HG03558 (cell line): ENCODE measurements at regions not wholly inside any gene's neighbourhood (a gene's known extent, or its start where the extent isn't known, plus 50 kb on each side); places are given as distances from the start of the nearest gene placed in this dataset.

ENCODE experiments used
- ATAC-seq: cut with Tn5 transposase; IDR thresholded peaks from one replicate; pipeline ENCODE4 v1.9.1; 2021; ENCODE audit warnings: moderate number of reproducible peaks; ENCODE audit not compliant: unreplicated experiment; ENCODE audit errors: extremely low read depth

DNA sequence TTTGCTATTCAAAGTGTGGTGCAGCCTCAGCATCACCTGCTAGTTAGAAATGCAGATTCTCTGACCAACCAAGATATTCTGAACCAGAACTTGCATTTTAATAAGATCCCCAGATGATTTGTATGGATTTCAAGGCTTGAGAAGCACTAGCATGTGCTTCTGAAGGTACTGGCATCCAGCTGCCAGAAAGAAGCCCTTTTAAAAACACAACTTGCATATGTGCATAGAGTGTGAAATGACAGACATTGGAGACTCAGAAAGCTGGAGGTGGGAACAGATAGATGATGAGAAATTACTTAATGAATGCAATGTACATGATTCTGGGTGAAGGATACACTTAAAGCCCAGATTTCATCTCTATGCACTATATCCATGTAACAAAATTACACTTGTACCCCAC is 409.3 kb upstream of the SPTLC3 start:
- no peak for ATAC-seq

DNA sequence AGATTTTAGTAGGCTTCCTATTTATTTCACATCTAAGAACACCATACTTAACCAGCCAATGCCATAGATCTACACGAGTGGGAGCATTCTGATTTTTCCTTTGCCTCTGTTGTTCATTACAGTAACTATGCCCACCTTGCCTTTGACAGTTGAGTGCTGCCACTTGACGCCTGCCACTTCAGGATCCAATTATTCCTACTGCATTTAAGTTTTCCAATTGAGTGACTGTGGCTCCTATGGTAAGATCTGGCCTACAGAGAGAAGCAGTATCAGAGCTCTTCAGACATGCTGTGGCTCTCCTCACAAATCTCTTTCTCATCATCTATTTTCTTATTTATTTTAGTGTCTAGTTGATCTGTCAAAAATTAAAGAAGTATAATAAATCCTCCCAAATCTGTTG is 403.0 kb upstream of the SPTLC3 start:
- no peak for ATAC-seq

DNA sequence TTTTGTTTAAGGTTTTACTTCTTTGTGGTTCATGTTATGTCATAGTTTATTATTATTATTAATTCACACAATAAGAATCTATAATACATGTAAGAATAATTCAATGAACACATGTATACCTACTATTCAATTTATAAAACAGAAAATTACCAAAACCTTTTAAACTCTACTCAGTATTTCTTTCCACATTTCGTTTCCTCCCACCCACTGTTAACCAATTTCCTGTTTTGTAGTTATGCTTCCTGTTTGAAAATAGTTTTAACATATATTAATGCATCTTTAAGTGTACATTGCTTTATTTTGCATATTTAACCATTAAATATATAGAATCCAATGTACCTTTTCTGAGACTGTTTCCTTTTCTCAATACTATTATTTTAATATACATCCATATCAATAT is 397.9 kb upstream of the SPTLC3 start:
- no peak for ATAC-seq

DNA sequence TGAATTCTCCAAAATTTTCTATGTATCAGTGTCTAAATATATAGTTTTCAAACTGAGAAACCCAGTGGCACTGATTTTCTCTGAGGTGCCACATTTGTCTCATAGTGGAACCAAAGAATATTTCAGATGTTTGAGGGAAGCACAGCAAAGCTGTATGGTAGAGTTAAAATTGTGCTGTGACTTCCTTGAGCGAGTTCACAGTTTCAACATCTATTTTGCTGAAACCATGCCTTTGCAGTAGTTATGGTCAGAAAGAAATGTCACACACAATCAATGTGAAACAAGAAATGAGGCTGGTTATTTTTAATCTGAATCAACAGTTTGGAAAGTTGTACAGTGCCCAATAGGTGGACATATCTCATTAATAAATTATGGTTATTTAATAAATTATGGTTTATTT is 394.0 kb upstream of the SPTLC3 start:
- no peak for ATAC-seq

- ATAC-seq = no peak
Observed at GRCh38 chr20:12617076-12617475, 391.7 kb upstream of the SPTLC3 start.

DNA sequence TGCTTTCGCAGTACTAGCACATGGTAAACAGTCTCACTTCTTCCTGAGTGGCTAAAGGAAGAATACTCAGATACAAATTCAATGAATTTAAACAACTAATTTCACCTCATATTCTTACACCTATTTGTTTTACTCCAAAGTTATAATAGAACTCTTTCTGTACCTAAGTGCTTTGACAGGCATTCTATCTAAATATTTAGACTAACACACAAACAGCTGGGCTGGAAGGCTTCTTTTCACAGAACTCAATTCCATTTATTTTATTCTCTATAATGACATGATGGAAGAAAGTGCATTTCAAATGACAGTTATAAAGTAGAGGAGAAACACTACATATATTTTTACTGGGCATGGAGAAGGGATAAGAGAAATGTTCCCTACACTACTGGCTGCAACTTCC is 384.9 kb upstream of the SPTLC3 start:
- ATAC-seq = no peak

- ATAC-seq = no peak
Observed at GRCh38 chr20:12627485-12627884, 381.3 kb upstream of the SPTLC3 start.

DNA sequence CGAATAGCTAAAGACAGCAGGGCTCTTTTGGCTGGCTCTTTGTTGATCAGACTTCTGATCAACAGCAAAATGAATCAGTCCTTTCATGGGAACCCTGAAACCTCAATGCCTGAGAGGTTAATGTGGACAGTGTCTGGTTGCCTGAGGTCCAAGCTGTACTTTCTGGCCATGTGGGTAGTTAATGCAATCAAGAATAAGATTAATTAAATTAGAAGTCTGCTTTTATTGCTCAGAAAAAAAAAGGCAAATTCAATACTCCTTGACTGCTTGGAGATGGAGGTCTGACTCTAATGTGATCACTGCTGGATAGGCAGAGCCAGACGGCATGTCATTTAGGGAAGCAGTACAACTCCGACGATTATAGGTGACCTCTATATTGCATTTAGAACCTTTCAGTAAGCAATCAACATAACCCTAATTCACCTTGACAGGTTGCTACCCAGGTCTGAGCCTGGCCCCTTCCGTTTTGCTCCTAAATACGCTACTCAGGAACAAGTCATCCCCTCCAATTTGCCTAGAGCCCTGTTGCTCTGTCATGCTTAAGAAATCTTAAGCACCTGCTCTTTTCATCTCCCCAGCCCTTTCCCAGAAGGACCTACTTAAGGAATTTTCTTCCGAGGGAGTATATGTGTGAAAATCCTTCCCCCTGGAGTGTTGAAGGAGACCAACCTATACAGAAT is 370.0 kb upstream of the SPTLC3 start:
- ATAC-seq = no peak

DNA sequence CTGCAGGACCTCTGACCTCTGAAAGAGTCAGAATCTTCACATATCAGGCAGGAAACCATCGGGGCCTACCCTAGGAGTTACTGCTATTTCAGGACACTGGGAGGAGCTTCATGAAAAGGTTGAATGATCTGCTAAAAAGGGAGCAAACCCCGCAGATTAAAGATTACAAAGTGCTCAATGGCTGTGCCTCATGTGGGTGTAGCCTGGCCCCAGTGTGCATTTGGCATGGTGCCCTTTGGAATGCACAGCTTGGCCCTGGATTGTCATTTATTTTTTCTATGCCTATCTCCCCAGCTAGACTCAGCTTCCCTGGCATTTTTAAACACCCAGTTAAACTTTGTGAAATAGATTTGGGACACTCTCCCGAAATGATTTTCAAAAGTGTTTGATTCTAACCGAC is 368.5 kb upstream of the SPTLC3 start:
- ATAC-seq = no peak

- no peak for ATAC-seq
Observed at GRCh38 chr20:12641619-12642018, 367.2 kb upstream of the SPTLC3 start.

- ATAC-seq = no peak
Observed at GRCh38 chr20:12644461-12644860, 364.3 kb upstream of the SPTLC3 start.

DNA sequence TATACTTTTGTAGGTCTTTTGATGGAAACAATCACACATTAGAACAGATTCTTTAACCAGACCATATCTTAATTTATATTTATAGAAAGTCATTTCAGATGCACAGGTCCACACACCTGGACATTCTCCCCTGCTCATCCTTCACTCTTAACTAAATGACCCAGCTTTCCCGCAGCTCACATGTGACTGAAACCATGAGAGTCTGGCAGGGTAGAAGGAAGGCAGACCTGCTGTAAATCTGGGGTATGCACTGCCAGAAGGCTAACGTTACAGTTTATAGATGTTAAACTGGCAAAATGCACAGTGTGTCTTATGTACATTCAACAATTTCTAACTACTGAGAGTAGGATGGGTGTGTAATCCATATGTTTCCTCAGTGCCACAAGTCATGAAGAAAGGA is 359.5 kb upstream of the SPTLC3 start:
- no peak for ATAC-seq

DNA sequence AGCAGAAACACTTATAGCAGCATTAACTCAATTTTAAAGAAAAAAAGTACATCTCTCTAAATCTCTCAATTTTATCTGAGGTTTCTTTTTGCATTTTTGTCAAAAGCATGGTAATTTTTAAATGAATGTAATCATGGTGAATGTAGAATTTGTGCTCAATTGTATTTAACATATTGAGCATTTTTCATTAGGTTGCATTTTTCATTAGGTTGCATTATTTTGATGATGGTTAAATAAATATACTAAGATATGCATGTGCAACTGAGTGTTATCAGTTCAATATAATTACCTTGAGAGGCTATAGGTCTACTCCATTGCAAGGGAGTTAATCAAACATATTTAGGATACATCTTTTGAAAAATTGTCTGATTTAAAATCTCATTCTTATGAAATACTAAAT is 355.1 kb upstream of the SPTLC3 start:
- ATAC-seq = no peak

- no peak for ATAC-seq
Observed at GRCh38 chr20:12659942-12660341, 348.8 kb upstream of the SPTLC3 start.

DNA sequence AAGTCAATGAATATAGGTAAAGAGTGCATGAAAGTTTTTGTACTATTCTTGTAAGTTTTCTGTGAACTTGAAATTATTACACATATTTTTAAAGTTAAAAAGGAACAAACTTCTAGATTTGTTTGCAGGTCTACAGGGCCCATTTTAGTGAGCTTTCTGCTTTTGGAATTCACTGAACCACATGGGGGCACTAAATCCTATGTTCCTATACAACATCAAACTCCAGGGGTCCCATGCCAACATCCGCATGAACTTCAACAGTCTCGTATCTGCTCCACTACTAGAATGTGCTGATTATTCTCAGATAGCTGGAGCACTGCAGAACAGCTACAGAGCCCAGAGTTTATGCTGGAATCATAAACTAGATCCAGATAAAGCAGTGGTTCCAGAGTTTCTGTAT is 347.9 kb upstream of the SPTLC3 start:
- no peak for ATAC-seq

GRCh38 chr20:12670301-12670700 is 338.5 kb upstream of the SPTLC3 start:
- no peak for ATAC-seq

- ATAC-seq = no peak
Observed at GRCh38 chr20:12673352-12673751, 335.4 kb upstream of the SPTLC3 start.

GRCh38 chr20:12677925-12678324 is 330.8 kb upstream of the SPTLC3 start:
- no peak for ATAC-seq

DNA sequence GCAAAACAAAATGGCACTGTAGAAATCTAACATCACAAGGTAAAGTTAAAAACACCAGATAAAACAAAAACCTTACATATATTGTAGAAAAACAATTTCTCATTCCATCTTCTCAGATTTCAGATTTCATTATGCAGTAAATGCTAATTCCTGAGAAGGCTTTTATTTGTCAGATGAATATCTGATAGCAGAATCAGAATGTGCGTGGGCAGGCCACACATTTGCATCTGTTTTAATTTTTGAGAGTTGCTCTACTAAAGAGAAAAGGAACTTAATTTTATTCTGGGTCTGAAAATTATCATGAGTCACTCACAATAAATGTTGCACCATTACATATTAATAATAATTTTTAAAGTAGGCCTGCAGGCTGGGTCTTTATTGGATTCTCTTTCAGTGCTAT is 329.3 kb upstream of the SPTLC3 start:
- no peak for ATAC-seq

DNA sequence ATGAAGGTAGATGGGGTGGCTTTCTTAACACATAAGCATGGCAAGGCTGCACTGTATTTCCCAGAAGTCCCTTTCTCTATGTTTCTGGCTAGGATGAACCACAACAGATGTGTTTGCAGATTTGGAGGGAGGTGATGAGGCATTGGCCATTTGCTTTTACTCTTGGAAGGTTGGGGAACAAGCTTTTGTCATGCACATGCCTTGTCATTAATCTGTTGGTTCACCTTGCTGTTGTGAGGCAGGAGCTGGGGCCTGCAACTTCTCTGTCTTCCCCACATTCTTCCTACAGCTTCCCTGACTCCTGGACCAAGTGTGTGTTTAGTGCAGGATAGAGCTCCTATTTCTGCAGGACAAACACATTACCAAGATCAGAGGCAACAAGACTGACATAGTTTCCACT is 326.2 kb upstream of the SPTLC3 start:
- ATAC-seq = no peak

- no peak for ATAC-seq
Observed at GRCh38 chr20:12687476-12687875, 321.3 kb upstream of the SPTLC3 start.

DNA sequence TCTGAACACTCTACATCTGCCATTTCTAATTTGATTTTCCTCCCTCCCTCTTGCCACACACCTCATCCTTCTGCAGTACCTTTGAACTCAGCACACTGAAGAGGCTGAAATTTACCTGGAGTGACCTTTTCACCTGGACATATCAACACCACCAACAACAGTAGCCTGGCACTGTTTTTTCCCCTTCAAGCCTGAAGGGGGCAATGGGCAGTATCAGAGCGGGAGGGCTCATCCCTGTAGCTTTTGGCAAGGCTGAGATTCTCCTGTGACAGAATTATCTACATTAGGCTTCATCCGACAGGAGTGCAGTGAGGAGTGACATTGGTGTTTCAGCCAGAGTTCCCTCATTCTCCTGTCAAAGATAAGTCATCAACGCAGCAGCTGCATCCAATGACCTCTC is 312.8 kb upstream of the SPTLC3 start:
- ATAC-seq = no peak

- no peak for ATAC-seq
Observed at GRCh38 chr20:12698817-12699216, 310.0 kb upstream of the SPTLC3 start.
